Stimulated activated CD8-positive, alpha-beta memory T cell treated with anti-CD3 and anti-CD28 coated beads, Interleukin-15, amount 100 ng/mL, for 48 hours (primary cell): ENCODE measurements at regions not wholly inside any gene's neighbourhood (a gene's known extent, or its start where the extent isn't known, plus 50 kb on each side); places are given as distances from the start of the nearest gene placed in this dataset.
A peak's percentile ranks its signal among the peaks of the same experiment; 100 is the strongest.
"Not testable (repeated sequence)": the region's sequence is repeated elsewhere in the genome, so short reads cannot be mapped to it uniquely, and the experiment has no call there.

Source experiments
- DNase-seq, 2 donors: peaks; one replicate each; pipeline ENCODE4 v3.0.0-alpha.2; 2020; ENCODE audit warnings: low read depth in 2 of 2

GRCh38 chr1:58064166-58064565, 482.4 kb downstream of the OMA1 start:
- no peak for DNase-seq

- no peak for DNase-seq
Observed at GRCh38 chr1:58063095-58063494, 483.4 kb downstream of the OMA1 start.

GRCh38 chr1:58062635-58063034, 483.9 kb downstream of the OMA1 start:
- DNase-seq = no peak

- no peak for DNase-seq
Observed at GRCh38 chr1:58060559-58061170, 485.9 kb downstream of the OMA1 start.

GRCh38 chr1:58059789-58060188, 486.7 kb downstream of the OMA1 start:
- no peak for DNase-seq

GRCh38 chr1:58058323-58058722, 488.2 kb downstream of the OMA1 start:
- no peak for DNase-seq

- no peak for DNase-seq
Observed at GRCh38 chr1:58057826-58058225, 488.7 kb downstream of the OMA1 start.

GRCh38 chr1:58051187-58051586, 495.3 kb downstream of the OMA1 start:
- DNase-seq = not testable (repeated sequence)

GRCh38 chr1:58047265-58047858, 499.2 kb downstream of the OMA1 start:
- DNase-seq = peak in 1 of 2 donors; percentile 1

GRCh38 chr1:58045094-58045705, 501.3 kb downstream of the OMA1 start:
- no peak for DNase-seq

- DNase-seq = no peak
Observed at GRCh38 chr1:58041621-58042020, 504.9 kb downstream of the OMA1 start.

- DNase-seq = no peak
Observed at GRCh38 chr1:58038574-58038973, 508.0 kb downstream of the OMA1 start.

- DNase-seq = no peak
Observed at GRCh38 chr1:58035523-58035922, 511.0 kb downstream of the OMA1 start.

- no peak for DNase-seq
Observed at GRCh38 chr1:58033311-58033710, 513.2 kb downstream of the OMA1 start.

- DNase-seq = no peak
Observed at GRCh38 chr1:58032611-58033073, 513.9 kb downstream of the OMA1 start.

GRCh38 chr1:58031416-58031815, 515.1 kb downstream of the OMA1 start:
- no peak for DNase-seq

GRCh38 chr1:58030456-58030855, 516.1 kb downstream of the OMA1 start:
- DNase-seq = no peak

GRCh38 chr1:58017641-58018040, 528.9 kb downstream of the OMA1 start:
- no peak for DNase-seq

GRCh38 chr1:58013237-58013636, 533.3 kb downstream of the OMA1 start:
- no peak for DNase-seq

GRCh38 chr1:58011978-58012377, 534.5 kb downstream of the OMA1 start:
- no peak for DNase-seq

- no peak for DNase-seq
Observed at GRCh38 chr1:58006421-58007046, 540.0 kb downstream of the OMA1 start.

GRCh38 chr1:58005212-58005611, 541.3 kb downstream of the OMA1 start:
- no peak for DNase-seq

GRCh38 chr1:58003988-58004387, 542.5 kb downstream of the OMA1 start:
- no peak for DNase-seq
